Sciatic nerve (tissue), 2 donors: ENCODE measurements at regions not wholly inside any gene's neighbourhood (a gene's known extent, or its start where the extent isn't known, plus 50 kb on each side); places are given as distances from the start of the nearest gene placed in this dataset.

Source experiments
- ATAC-seq: fragments of 200-7000 bp; cut with Tn5 transposase; one replicate; pipeline ENCODE4 v1.9.1; 2020; ENCODE audit warnings: mild to moderate bottlenecking, moderate library complexity
- DNase-seq: peaks from one replicate; pipeline ENCODE4 v3.0.0-alpha.2; 2020; ENCODE audit warnings: low spot score
- intact Hi-C: fragments of 100-400 bp; cut with DNase I; formaldehyde crosslinking; loops from one replicate; pipeline ENCODE4 v1.14.2; 2022
- donor health status: DM: no; HTN: no; CAD: no.
- donor health status: DM: no; HTN: no; CAD: no.

DNA sequence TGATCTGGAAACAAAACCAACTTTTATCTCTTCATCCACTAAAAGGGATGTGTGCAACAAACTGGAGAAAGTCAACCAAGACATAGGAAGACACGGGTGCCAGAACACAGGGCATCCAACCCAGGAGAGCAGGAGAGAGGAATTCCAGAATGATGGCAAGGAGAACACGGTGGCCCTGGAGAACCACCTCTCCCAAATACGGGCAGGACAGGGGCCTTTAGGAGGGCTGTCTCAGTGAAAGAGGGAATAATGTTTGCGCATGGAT, 93.4 kb upstream of the EGLN3 start:
- no peak for DNase-seq
- intact Hi-C loops: no loop called here
- ATAC-seq: no peak

DNA sequence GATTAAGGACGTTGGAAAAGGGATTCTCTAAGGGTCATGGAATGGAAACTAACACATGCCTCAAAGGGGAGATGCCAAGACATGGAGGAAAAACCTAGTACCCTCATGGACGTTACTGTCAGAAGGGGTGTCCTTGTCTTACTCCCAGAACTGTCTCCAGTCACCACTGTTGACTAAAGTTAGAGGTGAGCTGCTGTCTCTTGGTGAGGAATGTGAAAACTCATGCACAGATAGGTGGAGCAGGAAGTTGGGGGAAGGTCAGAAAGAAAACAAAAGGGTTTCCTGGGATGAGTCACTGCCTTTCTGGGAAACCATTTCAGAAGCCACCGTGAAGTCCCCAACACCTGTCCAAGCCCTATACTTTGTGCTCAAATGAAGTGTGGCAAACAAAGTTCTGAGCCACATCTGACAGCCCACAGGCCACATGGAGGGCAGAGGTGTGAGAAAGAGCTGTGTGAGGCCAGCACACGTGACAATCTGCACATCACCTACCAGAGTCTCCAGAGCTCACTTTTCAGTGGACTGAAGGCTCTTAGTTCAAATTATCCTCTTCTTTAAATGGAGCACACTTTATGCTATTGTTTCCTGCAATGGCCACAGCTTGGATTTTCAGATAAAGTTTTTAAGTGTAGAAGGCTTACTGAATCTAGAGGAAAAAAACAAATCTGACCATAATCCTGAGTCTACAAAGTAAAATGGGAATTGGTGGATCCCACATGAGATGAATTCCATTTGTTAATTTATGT, 92.9 kb upstream of the EGLN3 start:
- no peak for ATAC-seq
- DNase-seq: no peak
- intact Hi-C loops: no loop called here

DNA sequence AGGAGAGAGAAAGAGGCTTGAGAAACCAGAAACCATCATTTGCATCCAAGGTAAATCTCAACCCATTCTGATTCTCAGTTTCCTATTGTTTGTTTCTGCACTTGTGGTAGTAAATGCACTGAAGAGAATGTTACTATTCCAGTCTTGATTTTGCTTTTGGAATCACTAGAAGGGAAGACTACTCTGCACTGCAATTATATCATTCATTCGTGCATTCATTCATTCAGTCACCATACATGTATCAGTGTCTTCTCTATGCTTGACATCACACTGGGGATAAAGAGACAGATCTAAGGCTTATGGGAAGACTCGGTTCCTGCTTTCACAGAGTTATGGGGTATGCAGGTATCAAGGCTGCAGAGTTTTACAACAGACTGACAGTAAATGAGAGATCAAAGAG, 90.3 kb upstream of the EGLN3 start:
- ATAC-seq (no peak), DNase-seq (no peak)
- intact Hi-C loops: no loop called here

GRCh38 chr14:34040766-34041165, 89.9 kb upstream of the EGLN3 start:
- intact Hi-C loops: no loop called here
- ATAC-seq (no peak), DNase-seq (no peak)

DNA sequence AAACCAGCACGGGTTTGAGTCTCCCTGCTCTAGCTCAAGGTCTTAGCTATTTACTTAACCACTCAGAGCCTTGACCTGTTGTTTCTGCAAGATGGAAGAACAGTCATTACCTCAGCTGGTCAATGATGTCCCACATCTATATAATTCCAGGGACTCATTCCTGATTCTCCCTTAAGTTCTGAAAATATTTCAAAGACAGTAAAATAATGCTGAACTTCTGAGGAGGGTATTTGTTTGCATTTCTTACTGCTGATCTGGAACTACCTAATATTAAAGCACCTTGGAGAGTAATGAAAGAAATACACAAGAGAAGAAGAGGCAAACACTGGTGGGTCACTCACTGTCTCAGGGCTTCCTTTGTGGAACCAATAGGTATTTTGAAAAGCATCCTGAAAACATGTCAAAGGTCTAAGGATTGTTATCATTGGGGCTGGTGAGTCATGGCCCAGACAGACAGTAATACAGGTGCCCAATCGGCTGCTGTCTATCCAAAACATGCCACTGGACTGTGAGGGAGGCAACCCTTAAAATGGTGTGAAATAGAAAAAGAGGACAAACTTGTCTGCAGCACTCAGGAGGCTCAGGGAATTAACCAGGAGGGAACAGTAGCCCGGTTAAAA, 88.7 kb upstream of the EGLN3 start:
- intact Hi-C loops: no loop called here
- ATAC-seq (no peak), DNase-seq (no peak)

DNA sequence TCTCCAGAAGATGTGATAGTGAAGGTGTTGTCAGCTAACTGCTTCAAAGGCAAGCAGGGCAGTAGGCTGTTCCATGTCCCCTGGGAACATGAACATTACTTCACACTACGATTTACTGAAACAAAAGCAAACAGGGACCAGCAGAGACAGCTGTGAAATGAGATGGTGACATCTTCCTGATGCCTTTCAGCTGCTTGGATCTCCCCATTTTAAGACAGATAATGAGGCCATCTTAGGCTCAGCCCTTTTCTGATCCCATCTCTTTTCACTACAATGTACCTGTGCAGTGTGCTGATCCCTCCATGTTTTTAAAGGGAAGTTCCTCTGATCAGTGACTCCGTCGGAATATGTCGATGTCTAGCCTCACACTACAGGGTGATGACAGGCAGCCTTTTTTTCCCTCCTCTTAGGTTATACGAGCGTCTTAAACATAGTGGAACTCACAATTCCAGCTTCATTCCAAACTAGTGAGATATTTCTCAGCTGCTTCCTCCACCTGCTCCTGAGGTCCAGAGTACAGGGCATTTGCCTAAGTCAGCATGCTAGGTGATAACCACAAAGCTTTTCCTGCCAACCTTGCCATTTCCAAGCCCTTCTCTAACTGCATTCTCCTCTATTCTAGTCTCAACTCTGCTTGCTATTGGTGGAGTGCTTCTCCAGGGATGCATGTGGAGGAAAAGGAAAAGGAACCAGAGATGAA, 87.6 kb upstream of the EGLN3 start:
- ATAC-seq (no peak), DNase-seq (no peak)
- intact Hi-C loops: no loop called here

DNA sequence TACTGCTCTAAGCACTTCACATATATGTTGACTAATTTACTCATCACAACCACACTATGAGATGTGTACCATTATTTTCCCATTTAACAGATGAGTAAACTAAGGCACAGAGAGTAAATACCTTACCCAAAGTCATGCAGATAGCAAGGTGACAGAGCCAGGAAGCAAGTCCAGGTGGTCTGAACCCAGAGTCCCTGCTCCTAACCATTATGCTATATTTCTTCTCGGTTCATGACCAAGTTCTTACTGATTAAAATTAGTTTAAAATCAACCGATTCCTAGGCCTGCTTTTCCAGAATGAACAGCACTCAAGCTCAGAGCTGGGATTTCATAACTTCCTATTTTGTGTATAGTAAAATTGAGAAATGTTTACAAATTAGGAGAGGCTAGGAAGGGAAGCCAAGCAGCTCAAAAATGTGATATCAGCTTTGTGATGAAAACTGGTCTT, 85.5 kb upstream of the EGLN3 start:
- intact Hi-C loops: no loop called here
- peak; percentile 46 for ATAC-seq
- DNase-seq: no peak

GRCh38 chr14:34035934-34036250, 85.0 kb upstream of the EGLN3 start:
- no peak for ATAC-seq
- intact Hi-C loops: no loop called here
- DNase-seq: no peak

- intact Hi-C loops: no loop called here
- ATAC-seq (no peak), DNase-seq (no peak)
These were observed 84.5 kb upstream of the EGLN3 start for GRCh38 chr14:34035177-34035933.

- no peak for ATAC-seq
- intact Hi-C loops: no loop called here
- DNase-seq: no peak
These were observed 83.7 kb upstream of the EGLN3 start for GRCh38 chr14:34034447-34035176.

DNA sequence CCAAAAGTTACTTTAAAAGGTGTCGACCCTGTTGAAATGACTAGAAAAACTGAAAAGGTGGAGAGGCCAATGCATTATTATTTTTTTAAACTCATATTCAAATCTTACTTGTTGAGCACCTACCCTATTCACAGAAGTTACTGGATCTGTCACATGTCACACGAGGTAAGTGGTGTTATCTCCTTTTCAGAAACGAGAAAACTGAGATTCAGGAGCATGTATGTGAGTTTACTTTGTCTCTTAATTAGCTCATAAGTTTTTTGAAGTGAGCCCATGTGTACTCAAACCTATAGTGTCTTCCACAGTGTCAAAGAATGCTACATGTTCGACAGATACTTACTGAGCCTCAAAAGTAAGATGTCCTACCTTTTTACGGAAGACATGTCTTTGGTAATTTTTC, 81.8 kb upstream of the EGLN3 start:
- ATAC-seq (no peak), DNase-seq (no peak)
- intact Hi-C loops: no loop called here

DNA sequence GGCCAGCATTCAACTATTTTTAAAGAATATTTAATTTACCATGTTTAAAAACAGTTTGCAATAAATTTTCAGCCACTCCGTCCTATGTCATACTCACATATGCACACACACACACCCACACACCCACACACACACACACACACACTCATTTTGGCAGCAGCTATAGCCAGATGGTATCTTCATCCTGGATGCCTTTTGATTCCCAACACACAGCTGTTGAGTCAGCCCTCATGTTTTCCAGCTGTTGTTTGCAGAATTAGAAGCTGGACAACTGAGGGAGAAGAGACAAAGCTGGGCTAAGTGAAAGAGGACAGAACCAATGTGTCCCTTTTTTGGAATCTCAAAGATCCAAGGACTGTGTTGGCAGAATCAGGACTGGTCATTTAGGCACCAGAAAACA, 80.0 kb upstream of the EGLN3 start:
- intact Hi-C loops: no loop called here
- DNase-seq (peak; percentile 64), ATAC-seq (peak; percentile 69)

DNA sequence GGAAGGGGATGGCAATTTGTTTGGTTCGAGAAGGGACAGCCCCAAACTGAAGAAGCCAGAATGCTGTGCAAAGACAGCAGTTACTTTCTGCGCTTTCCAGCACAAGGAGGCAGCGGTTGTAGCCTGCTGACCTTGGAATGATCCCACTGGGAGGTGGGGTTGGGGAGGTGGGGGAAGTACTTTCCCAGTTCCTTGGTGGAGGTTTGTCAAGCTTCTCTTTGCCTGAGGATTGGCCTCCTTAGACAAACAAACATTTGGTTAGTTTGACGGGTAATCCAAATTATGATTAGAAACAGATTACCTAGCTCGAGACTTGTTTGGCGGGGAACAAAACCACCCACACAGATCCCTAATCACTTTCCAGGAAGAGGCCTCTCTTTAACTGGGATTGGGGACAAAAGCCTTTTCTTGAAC, 79.1 kb upstream of the EGLN3 start:
- intact Hi-C loops: no loop called here
- DNase-seq: peak; percentile 82
- ATAC-seq: peak; percentile 96

- intact Hi-C loops: no loop called here
- no peak for ATAC-seq
- no peak for DNase-seq
These were observed 77.2 kb upstream of the EGLN3 start for GRCh38 chr14:34027990-34028495.

DNA sequence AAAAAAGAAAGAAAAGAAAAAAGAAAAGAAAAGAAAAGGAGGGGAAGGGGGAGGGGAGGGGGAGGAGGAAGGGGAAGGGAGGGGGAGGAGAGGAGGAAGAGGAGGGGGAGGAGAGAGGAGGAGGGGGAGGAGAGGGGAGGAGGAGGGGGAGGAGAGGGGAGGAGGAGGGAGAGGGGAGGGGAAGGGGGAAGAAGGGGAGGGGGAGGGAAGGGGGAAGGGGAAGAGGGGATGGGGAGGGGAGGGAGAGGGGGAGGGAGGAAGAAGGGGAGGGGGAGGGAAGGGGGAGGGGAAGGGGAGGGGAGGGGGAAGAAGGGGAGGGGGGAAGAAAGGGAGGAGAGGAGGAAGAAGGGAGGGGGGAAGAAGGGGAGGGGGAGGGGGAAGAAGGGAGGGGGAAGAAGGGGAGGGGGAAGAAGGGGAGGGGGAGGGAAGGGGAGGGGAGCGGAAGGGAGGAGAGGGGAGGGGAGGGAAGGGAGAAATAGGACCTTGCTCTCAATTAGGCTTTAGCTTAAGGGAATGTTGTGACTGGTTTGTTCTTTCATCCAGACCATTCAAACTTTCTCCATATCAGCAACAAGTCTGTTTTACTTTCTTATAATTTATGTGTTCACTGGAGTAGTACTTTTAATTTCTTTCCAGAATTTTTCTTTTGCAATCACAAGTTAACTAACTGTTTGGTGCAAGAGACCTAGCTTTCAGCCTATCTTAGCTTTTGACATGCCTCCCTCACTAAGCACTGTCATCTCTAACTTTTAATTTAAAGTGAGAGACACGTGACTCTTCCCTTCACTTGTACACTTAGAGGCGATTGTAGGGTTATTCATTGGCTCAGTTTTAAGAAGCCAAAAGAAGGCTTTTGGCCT, 76.5 kb upstream of the EGLN3 start:
- DNase-seq (no peak), ATAC-seq (no peak)
- intact Hi-C loops: no loop called here

DNA sequence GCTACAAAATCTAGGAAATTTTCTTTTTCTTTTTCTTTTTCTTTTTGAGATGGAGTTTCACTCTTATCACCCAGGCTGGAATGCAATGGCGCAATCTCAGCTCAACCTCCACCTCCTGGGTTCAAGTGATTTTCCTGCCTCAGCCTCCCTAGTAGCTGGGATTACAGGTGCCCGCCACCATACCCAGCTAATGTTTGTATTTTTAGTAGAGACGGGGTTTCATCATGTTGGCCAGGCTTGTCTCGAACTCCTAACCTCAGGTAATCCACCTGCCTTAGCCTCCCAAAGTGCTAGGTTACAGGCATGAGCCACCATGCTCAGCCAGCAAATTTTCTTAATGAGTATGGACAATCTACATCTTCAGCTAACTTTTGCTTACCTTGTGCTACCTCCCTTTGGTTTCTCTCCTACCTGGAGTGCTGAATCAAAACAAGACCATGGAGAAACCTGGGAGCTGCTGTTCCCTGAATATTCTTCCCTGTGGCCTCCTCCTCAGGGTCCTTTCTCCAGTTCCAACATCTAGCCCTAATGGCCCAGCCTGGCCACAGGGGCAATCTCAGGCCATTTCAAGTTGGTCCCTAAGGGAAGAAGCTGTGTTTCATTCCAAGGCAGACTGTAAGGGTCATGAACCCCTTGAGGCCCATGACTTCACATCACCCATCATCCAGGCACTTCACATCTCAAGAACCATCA, 74.6 kb upstream of the EGLN3 start:
- ATAC-seq: no peak
- intact Hi-C loops: no loop called here
- DNase-seq: no peak

DNA sequence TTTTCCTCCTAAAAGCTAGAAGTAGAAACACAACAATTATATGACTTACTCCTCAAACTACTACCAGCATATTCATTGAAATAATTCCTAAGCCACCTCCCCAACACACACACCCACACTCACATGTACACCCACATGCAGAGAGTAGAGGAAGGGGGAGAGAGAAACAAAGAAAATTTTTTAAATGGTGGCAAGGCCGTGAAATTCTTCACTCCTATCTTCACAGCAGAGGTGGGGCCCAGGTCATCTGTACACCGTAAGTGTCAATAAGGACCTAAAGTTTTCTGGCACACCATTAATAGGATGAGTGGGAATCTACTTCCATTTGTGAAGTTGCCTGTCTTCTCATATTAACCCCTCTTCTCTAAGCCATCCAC, 73.9 kb upstream of the EGLN3 start:
- no peak for ATAC-seq
- intact Hi-C loops: no loop called here
- no peak for DNase-seq
